ENCODE measurements at regions not wholly inside any gene's neighbourhood (a gene's known extent, or its start where the extent isn't known, plus 50 kb on each side); places are given as distances from the start of the nearest gene placed in this dataset.

- no peak for TF ChIP-seq U2AF1 (optimal IDR thresholded peaks at IDR 0.05; ENCODE audit: low read depth, low read length)
- TF ChIP-seq, protein P1, sequence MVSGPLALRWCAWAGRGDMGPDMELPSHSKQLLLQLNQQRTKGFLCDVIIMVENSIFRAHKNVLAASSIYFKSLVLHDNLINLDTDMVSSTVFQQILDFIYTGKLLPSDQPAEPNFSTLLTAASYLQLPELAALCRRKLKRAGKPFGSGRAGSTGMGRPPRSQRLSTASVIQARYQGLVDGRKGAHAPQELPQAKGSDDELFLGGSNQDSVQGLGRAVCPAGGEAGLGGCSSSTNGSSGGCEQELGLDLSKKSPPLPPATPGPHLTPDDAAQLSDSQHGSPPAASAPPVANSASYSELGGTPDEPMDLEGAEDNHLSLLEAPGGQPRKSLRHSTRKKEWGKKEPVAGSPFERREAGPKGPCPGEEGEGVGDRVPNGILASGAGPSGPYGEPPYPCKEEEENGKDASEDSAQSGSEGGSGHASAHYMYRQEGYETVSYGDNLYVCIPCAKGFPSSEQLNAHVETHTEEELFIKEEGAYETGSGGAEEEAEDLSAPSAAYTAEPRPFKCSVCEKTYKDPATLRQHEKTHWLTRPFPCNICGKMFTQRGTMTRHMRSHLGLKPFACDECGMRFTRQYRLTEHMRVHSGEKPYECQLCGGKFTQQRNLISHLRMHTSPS (CRISPR knock-in tag; IDR thresholded peaks at IDR 0.05; ENCODE audit: low read depth), result no peak
- TF ChIP-seq RFX1 (IDR thresholded peaks at IDR 0.05), result no peak
- TF ChIP-seq PLRG1 (conservative IDR thresholded peaks at IDR 0.05), result no peak
- no peak for TF ChIP-seq ZNF562 (CRISPR knock-in tag; IDR thresholded peaks at IDR 0.05; ENCODE audit: borderline replicate concordance)
- TF ChIP-seq HOMEZ (CRISPR knock-in tag; IDR thresholded peaks at IDR 0.05; ENCODE audit: low read depth), result no peak
- no peak for TF ChIP-seq HIVEP1 (CRISPR knock-in tag; IDR thresholded peaks at IDR 0.05)
- TF ChIP-seq MBD4 (IDR thresholded peaks at IDR 0.05; ENCODE audit: borderline replicate concordance, low read length), result no peak
- no peak for TF ChIP-seq ZNF577 (CRISPR knock-in tag; IDR thresholded peaks at IDR 0.05; ENCODE audit: borderline replicate concordance, low read depth)
- TF ChIP-seq POLR2AphosphoS2 (IDR thresholded peaks at IDR 0.05; ENCODE audit: low read depth, low read length), result no peak
- TF ChIP-seq TCF12 (IDR thresholded peaks at IDR 0.05), result no peak
- TF ChIP-seq TCF12 (CRISPR knock-in tag; IDR thresholded peaks at IDR 0.05), result no peak
- TF ChIP-seq PHF5A (CRISPR knock-in tag; IDR thresholded peaks at IDR 0.05; ENCODE audit: low read depth, unreplicated experiment), result peak; percentile 44
- TF ChIP-seq, protein P2, sequence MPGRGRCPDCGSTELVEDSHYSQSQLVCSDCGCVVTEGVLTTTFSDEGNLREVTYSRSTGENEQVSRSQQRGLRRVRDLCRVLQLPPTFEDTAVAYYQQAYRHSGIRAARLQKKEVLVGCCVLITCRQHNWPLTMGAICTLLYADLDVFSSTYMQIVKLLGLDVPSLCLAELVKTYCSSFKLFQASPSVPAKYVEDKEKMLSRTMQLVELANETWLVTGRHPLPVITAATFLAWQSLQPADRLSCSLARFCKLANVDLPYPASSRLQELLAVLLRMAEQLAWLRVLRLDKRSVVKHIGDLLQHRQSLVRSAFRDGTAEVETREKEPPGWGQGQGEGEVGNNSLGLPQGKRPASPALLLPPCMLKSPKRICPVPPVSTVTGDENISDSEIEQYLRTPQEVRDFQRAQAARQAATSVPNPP (CRISPR knock-in tag; IDR thresholded peaks at IDR 0.05), result no peak
- no peak for TF ChIP-seq ZFP90 (CRISPR knock-in tag; IDR thresholded peaks at IDR 0.05; ENCODE audit: borderline replicate concordance)
- no peak for TF ChIP-seq ZNF781 (CRISPR knock-in tag; IDR thresholded peaks at IDR 0.05; ENCODE audit: borderline replicate concordance, not compliant biosample characterization)
- TF ChIP-seq SALL2 (CRISPR knock-in tag; IDR thresholded peaks at IDR 0.05), result no peak
- TF ChIP-seq ZBTB43 (CRISPR knock-in tag; conservative IDR thresholded peaks at IDR 0.05), result no peak
- 0 out of 2 replicates have a peak, but pooled peaks have one; percentile 73 for TF ChIP-seq ZNF224 (CRISPR knock-in tag; IDR thresholded peaks at IDR 0.05)
- no peak for TF ChIP-seq ZNF234 (CRISPR knock-in tag; conservative IDR thresholded peaks at IDR 0.05)
- no peak for TF ChIP-seq NFE2 (CRISPR knock-in tag; IDR thresholded peaks at IDR 0.05)
- TF ChIP-seq ZBTB20 (CRISPR knock-in tag; IDR thresholded peaks at IDR 0.05; ENCODE audit: borderline replicate concordance, low read depth), result no peak
- TF ChIP-seq NR3C1 (CRISPR knock-in tag; IDR thresholded peaks at IDR 0.05), result no peak
- TF ChIP-seq ZNF460 (CRISPR knock-in tag; IDR thresholded peaks at IDR 0.05; ENCODE audit: borderline replicate concordance), result no peak
Measured at GRCh38 chrX:115892787-115893671, 277.5 kb upstream of the AGTR2 start (continued).
